Panc1 (cell line): ENCODE measurements at regions not wholly inside any gene's neighbourhood (a gene's known extent, or its start where the extent isn't known, plus 50 kb on each side); places are given as distances from the start of the nearest gene placed in this dataset.

Experiments used
- ATAC-seq: fragments of 200-7000 bp; cut with Tn5 transposase; 2 replicates; pipeline ENCODE4 v1.9.1; 2020; ENCODE audit warnings: mild to moderate bottlenecking, moderate library complexity
- BruUV-seq: library from RNA; stranded (reverse); fragments of 400-500 nt; replicated peaks from 2 replicates; lab custom pipeline; 2021; lab: Mats Ljungman, UMichigan
- CTCF ChIA-PET: fragments of 300-600 bp; sonication (Branson Sonifier 250); formaldehyde crosslinking; loops from one replicate; lab custom pipeline; 2022; ENCODE audit warnings: antibody characterized with exemption; lab: Charles Lee
- POLR2A ChIA-PET: fragments of 300-600 bp; sonication (Branson Sonifier 250); formaldehyde crosslinking; loops from one replicate; lab custom pipeline; 2022; ENCODE audit warnings: antibody characterized with exemption; lab: Charles Lee
- DNase-seq: peaks from one replicate; pipeline ENCODE4 v3.0.0-alpha.2; 2010; ENCODE audit warnings: low read depth, low spot score
- H3K27ac ChIP-seq: 2 replicates; pipeline ENCODE4 v1.5.1; 2011; ENCODE audit warnings: mild to moderate bottlenecking, low read length, inconsistent platforms
- H3K27me3 ChIP-seq: fragments of 200-500 bp; sonication (Bioruptor generic); 2 replicates; pipeline ENCODE4 v1.6.0; 2014; ENCODE audit warnings: low read length, inconsistent platforms; ENCODE audit not compliant: control insufficient read depth, insufficient read depth
- H3K36me3 ChIP-seq: fragments of 200-500 bp; sonication (Bioruptor generic); 2 replicates; pipeline ENCODE4 v1.5.1; 2014; ENCODE audit warnings: inconsistent platforms, mild to moderate bottlenecking, low read length, moderate library complexity; ENCODE audit not compliant: control insufficient read depth, insufficient read depth
- H3K4me1 ChIP-seq: 2 replicates; pipeline ENCODE4 v1.5.1; 2011; ENCODE audit warnings: inconsistent platforms, mild to moderate bottlenecking, low read length, moderate library complexity; ENCODE audit not compliant: control insufficient read depth, insufficient read depth
- H3K4me3 ChIP-seq, 2 experiments: 2 replicates each; pipeline ENCODE4 v1.5.1; 2011 to 2012; ENCODE audit warnings: low read depth in 2 of 2, low read length in 2 of 2, mild to moderate bottlenecking in 2 of 2, inconsistent platforms in 1 of 2, moderate library complexity in 1 of 2
- H3K9me3 ChIP-seq: fragments of 200-500 bp; sonication (Bioruptor generic); 2 replicates; pipeline ENCODE4 v1.5.1; 2014; ENCODE audit warnings: low read depth, mild to moderate bottlenecking, inconsistent platforms, low read length, moderate library complexity; ENCODE audit not compliant: control insufficient read depth, insufficient read depth
- CTCF ChIP-seq: fragments of 450-650 bp; IDR thresholded peaks from 2 replicates; pipeline ENCODE4 v1.5.1; 2017; ENCODE audit warnings: mild to moderate bottlenecking
- POLR2AphosphoS5 ChIP-seq: IDR thresholded peaks from 2 replicates; pipeline ENCODE4 v1.6.1; 2012; ENCODE audit warnings: mild to moderate bottlenecking, low read depth, low read length, moderate library complexity
- REST ChIP-seq, 2 experiments: IDR thresholded peaks; 2 replicates each; pipeline ENCODE4 v1.6.1; 2011 to 2012; ENCODE audit warnings: low read depth in 2 of 2, control low read depth in 1 of 2, low read length in 1 of 2, mild to moderate bottlenecking in 1 of 2, moderate library complexity in 1 of 2; ENCODE audit not compliant: insufficient read depth in 1 of 2
- SIN3A ChIP-seq: IDR thresholded peaks from 2 replicates; pipeline ENCODE4 v1.6.1; 2012; ENCODE audit warnings: low read depth, mild to moderate bottlenecking, low read length, moderate library complexity, borderline replicate concordance; ENCODE audit not compliant: insufficient read depth
- TCF7L2 ChIP-seq: IDR thresholded peaks from 2 replicates; pipeline ENCODE4 v1.6.1; 2011; ENCODE audit warnings: mild to moderate bottlenecking, low read depth, low read length, inconsistent platforms
- in situ Hi-C: cut with HindIII; loops from 2 replicates; pipeline ENCODE4 v1.10.0; 2016; ENCODE audit warnings: low sequenced_read_pairs, low pct_unique_long_range_greater_than_20kb
- intact Hi-C: fragments of 100-400 bp; cut with micrococcal nuclease; formaldehyde crosslinking; loops from one replicate; pipeline ENCODE4 v1.10.0; 2022; ENCODE audit not compliant: unreplicated experiment

DNA sequence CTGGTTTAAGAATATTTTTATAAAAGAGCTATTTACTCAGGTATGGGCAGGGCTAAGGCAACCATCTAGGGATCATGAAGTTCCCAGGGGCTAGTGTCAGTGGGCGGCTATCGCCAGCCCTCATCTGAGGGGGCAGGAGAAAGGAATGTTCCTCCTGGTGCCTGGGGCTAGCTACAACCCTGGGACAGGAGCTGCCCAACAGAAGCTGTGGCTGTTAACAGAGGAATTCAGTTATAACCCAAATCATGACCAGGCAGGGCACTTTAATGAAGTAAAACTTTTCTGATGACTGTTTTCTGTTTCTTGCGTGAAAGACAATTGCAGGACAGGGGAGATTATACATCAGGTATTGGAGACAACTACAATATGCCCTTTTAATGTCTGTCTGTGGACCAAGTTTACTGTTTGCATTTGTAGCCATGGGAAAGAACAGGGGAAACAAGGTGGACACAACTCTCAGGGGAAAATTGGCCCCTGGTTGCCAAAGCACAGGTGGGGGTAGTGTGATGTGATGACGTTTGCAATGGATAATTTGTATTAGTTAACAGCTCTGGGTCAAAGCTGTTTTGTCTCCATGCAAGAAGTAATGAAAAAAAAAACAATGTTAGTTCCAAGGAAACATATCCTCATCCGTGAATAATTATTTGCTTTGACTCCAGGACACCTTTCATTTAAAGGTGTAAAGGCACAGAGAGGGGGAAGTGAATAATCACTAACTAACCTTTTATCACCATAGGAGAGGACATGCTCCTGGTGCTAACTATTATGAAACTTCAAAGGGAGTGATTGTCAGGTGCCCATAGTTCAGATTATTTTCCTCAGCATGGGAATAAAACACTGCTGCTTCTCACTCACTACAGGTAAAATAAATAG is 105.2 kb downstream of the TSEN15 start:
- H3K4me3 ChIP-seq: no peak overlapping the region
- H3K4me1 ChIP-seq: no peaks in the 10 kb centered on the region; the same call in 1 of the 2 replicates
- no peak for DNase-seq
- intact Hi-C loops (no loop called here), in situ Hi-C loops (no loop called here)
- ChIA-PET POLR2A (no interaction called here), CTCF (no interaction called here)
- 0 out of 2 replicates have a peak, but pooled peaks cover 3% of the 10 kb centered on the region for H3K27me3 ChIP-seq
- no peaks in the 10 kb centered on the region for H3K36me3 ChIP-seq
- BruUV-seq: no TSS peak
- H3K27ac ChIP-seq: no peak overlapping the region
- no peaks in the 10 kb centered on the region for H3K9me3 ChIP-seq
- TF ChIP-seq REST (IDR thresholded peaks at IDR 0.05; ENCODE audit: insufficient read depth in 1 of 2, low read depth in 2 of 2, low read length in 1 of 2) (no peak), POLR2AphosphoS5 (no peak), CTCF (no peak), SIN3A (no peak), TCF7L2 (no peak)
- no peak for ATAC-seq

GRCh38 chr1:184157394-184157742 is 105.8 kb downstream of the TSEN15 start:
- in situ Hi-C loops (no loop called here), intact Hi-C loops (no loop called here)
- Histone ChIP-seq H3K4me1 (no peaks in the 10 kb centered on the region; the same call in 1 of the 2 replicates), H3K9me3 (no peaks in the 10 kb centered on the region), H3K27me3 (0 out of 2 replicates have a peak, but pooled peaks cover 3% of the 10 kb centered on the region), H3K27ac (no peak overlapping the region), H3K4me3 (no peak overlapping the region), H3K36me3 (no peaks in the 10 kb centered on the region)
- BruUV-seq: no TSS peak
- DNase-seq: no peak
- no peak for ATAC-seq
- POLR2A ChIA-PET: no interaction called here
- CTCF ChIA-PET: no interaction called here
- TF ChIP-seq TCF7L2: no peak
- TF ChIP-seq REST (IDR thresholded peaks at IDR 0.05; ENCODE audit: insufficient read depth in 1 of 2, low read depth in 2 of 2, low read length in 1 of 2): no peak
- no peak for TF ChIP-seq POLR2AphosphoS5
